AG04450 (cell line): ENCODE measurements at regions not wholly inside any gene's neighbourhood (a gene's known extent, or its start where the extent isn't known, plus 50 kb on each side); places are given as distances from the start of the nearest gene placed in this dataset.

Experiments
- CTCF ChIA-PET: fragments of 300-600, 350-600 bp; formaldehyde crosslinking; extraction: SDS; loops from one replicate; lab custom pipeline; 2022; ENCODE audit warnings: antibody characterized with exemption, inconsistent platforms; lab: Charles Lee
- POLR2A ChIA-PET: fragments of 350-600 bp; formaldehyde crosslinking; extraction: SDS; loops from one replicate; lab custom pipeline; 2021; ENCODE audit warnings: antibody characterized with exemption, inconsistent platforms; lab: Yijun Ruan, JAX
- DNase-seq: peaks from one replicate; pipeline ENCODE4 v3.0.0-alpha.2; 2011; ENCODE audit warnings: low read depth, low spot score
- H3K27ac ChIP-seq: one replicate; pipeline ENCODE4 v1.5.1; 2012; ENCODE audit warnings: low read depth, low read length, control low read depth
- H3K27me3 ChIP-seq: one replicate; pipeline ENCODE4 v1.6.0; 2012; ENCODE audit warnings: low read length; ENCODE audit not compliant: control insufficient read depth, insufficient read depth
- H3K4me3 ChIP-seq: 2 replicates; pipeline ENCODE4 v1.5.1; 2011; ENCODE audit warnings: mild to moderate bottlenecking, low read depth, low read length, control low read depth
- H3K9me3 ChIP-seq: 2 replicates; pipeline ENCODE4 v1.5.1; 2012; ENCODE audit warnings: low read length; ENCODE audit not compliant: control insufficient read depth, insufficient read depth
- CTCF ChIP-seq: IDR thresholded peaks from 2 replicates; pipeline ENCODE4 v1.5.1; 2011; ENCODE audit warnings: low read depth, low read length, control low read depth, inconsistent platforms

GRCh38 chr10:89891006-89891535, 189.7 kb downstream of the KIF20B start:
- no peaks in the 10 kb centered on the region for H3K27me3 ChIP-seq
- POLR2A ChIA-PET, result no interaction called here
- TF ChIP-seq CTCF, result no peak
- CTCF ChIA-PET, result no interaction called here
- H3K4me3 ChIP-seq, result no peak overlapping the region
- no peak for DNase-seq
- no peaks in the 10 kb centered on the region for H3K9me3 ChIP-seq
- H3K27ac ChIP-seq, result no peak overlapping the region

GRCh38 chr10:89894051-89894450, 192.7 kb downstream of the KIF20B start:
- ChIA-PET POLR2A (no interaction called here), CTCF (no interaction called here)
- Histone ChIP-seq H3K27ac (no peak overlapping the region), H3K27me3 (no peaks in the 10 kb centered on the region), H3K4me3 (no peak overlapping the region), H3K9me3 (no peaks in the 10 kb centered on the region)
- no peak for DNase-seq
- no peak for TF ChIP-seq CTCF

GRCh38 chr10:89900554-89900953, 199.2 kb downstream of the KIF20B start:
- no peak for DNase-seq
- Histone ChIP-seq H3K4me3 (no peak overlapping the region), H3K9me3 (no peaks in the 10 kb centered on the region), H3K27me3 (no peaks in the 10 kb centered on the region), H3K27ac (no peak overlapping the region)
- TF ChIP-seq CTCF, result no peak
- CTCF ChIA-PET, result no interaction called here
- POLR2A ChIA-PET, result no interaction called here

GRCh38 chr10:89901895-89902294, 200.5 kb downstream of the KIF20B start:
- Histone ChIP-seq H3K9me3 (no peaks in the 10 kb centered on the region), H3K4me3 (no peak overlapping the region), H3K27ac (no peak overlapping the region), H3K27me3 (no peaks in the 10 kb centered on the region)
- no peak for TF ChIP-seq CTCF
- DNase-seq, result no peak
- CTCF ChIA-PET, result no interaction called here
- POLR2A ChIA-PET, result no interaction called here

- CTCF ChIA-PET, result no interaction called here
- no peak for DNase-seq
- H3K27ac ChIP-seq, result no peak overlapping the region
- POLR2A ChIA-PET, result no interaction called here
- no peak overlapping the region for H3K4me3 ChIP-seq
- no peak for TF ChIP-seq CTCF
- H3K9me3 ChIP-seq, result no peaks in the 10 kb centered on the region
- H3K27me3 ChIP-seq, result no peaks in the 10 kb centered on the region
Measured at GRCh38 chr10:89904755-89905154, 203.4 kb downstream of the KIF20B start.
